ENCODE measurements at regions not wholly inside any gene's neighbourhood (a gene's known extent, or its start where the extent isn't known, plus 50 kb on each side); places are given as distances from the start of the nearest gene placed in this dataset.

- TF ChIP-seq CTCF (IDR thresholded peaks at IDR 0.05; ENCODE audit: extremely low read depth in 1 of 2, insufficient read depth in 1 of 2, low read depth in 1 of 2, low read length in 2 of 2) (no peak), POLR2A (IDR thresholded peaks at IDR 0.05; ENCODE audit: low read depth, low read length) (no peak), POLR2AphosphoS5 (IDR thresholded peaks at IDR 0.05; ENCODE audit: insufficient read depth, low read depth, low read length) (no peak)
These were observed 92.0 kb upstream of the PAX1 start for GRCh38 chr20:21613512-21613911.
